Uterus (tissue), 2 donors: ENCODE measurements at regions not wholly inside any gene's neighbourhood (a gene's known extent, or its start where the extent isn't known, plus 50 kb on each side); places are given as distances from the start of the nearest gene placed in this dataset.

ENCODE experiments used
- POLR2A ChIP-seq, 2 donors: fragments of 450-650 bp; IDR thresholded peaks; one replicate each; pipeline ENCODE4 v1.6.1; 2016; ENCODE audit warnings: antibody characterized with exemption in 2 of 2, mild to moderate bottlenecking in 1 of 2, moderate library complexity in 1 of 2
- TF ChIP-seq, protein P1 (sequence below), 4 experiments: fragments of 200-600 bp in 2 of 4; fragments of 450-650 bp in 2 of 4; sonication (generic) in 2 of 4; IDR thresholded peaks; one replicate each; pipeline ENCODE4 v1.5.1; 2016 to 2019; ENCODE audit warnings: antibody characterized with exemption in 4 of 4, mild to moderate bottlenecking in 2 of 4, moderate library complexity in 1 of 4

DNA sequence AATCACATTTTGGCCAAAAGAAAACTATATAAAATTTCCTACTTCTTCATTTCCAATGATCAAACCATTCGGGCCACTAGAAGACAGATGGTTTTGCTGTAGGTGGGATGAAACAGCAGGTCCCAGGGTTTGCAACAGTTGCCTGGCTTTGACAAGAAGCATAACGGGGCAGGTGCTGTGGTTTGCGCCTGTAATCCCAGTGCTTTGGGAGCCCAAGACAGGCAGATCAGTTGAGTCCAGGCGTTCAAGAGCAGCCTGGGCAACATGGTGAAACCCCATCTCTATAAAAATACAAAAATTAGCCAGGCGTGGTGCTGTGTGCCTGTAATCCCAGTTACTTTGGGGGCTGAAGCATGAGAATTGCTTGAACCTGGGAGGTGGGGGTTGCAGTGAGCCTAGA, 81.4 kb upstream of the XPO1 start:
- TF ChIP-seq, protein P1, sequence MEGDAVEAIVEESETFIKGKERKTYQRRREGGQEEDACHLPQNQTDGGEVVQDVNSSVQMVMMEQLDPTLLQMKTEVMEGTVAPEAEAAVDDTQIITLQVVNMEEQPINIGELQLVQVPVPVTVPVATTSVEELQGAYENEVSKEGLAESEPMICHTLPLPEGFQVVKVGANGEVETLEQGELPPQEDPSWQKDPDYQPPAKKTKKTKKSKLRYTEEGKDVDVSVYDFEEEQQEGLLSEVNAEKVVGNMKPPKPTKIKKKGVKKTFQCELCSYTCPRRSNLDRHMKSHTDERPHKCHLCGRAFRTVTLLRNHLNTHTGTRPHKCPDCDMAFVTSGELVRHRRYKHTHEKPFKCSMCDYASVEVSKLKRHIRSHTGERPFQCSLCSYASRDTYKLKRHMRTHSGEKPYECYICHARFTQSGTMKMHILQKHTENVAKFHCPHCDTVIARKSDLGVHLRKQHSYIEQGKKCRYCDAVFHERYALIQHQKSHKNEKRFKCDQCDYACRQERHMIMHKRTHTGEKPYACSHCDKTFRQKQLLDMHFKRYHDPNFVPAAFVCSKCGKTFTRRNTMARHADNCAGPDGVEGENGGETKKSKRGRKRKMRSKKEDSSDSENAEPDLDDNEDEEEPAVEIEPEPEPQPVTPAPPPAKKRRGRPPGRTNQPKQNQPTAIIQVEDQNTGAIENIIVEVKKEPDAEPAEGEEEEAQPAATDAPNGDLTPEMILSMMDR (IDR thresholded peaks at IDR 0.05): no peak
- no peak for TF ChIP-seq POLR2A (IDR thresholded peaks at IDR 0.05)
